ENCODE measurements at regions not wholly inside any gene's neighbourhood (a gene's known extent, or its start where the extent isn't known, plus 50 kb on each side); places are given as distances from the start of the nearest gene placed in this dataset.

DNA sequence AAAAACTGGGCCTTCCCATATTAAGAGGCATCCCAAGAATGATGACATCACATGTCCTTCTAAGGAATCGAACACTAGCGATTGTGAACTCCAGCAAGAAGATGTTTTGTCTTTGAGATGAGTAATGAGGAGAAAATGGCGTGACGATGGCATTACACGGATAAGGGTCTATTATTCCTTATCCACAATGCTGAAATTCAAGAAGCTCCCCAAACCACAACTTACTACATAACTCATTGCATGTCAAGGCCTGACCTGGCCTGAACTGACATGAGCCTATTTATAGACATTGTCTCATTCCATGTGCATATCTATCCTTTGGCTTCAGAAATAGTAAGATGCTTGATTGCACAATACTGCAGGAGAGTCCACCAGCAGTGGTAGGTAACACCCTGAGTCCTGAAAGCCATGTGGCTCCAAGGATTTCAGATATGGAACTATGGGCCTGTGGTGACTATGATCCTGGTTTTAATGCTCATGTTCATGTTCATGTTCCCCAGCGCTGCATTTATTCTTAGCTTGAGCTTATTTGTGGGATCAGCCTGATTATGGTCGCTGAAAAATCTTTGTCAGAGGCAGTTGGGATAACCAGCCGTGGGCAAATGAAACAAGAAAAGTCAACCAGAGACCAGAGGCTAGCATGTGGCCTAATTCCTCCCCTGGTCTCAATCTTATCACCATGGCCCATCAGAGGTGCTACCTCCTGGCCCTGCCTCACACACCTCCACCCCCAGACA, 183.2 kb upstream of the JARID2 start:
- no peak for DNase-seq

DNA sequence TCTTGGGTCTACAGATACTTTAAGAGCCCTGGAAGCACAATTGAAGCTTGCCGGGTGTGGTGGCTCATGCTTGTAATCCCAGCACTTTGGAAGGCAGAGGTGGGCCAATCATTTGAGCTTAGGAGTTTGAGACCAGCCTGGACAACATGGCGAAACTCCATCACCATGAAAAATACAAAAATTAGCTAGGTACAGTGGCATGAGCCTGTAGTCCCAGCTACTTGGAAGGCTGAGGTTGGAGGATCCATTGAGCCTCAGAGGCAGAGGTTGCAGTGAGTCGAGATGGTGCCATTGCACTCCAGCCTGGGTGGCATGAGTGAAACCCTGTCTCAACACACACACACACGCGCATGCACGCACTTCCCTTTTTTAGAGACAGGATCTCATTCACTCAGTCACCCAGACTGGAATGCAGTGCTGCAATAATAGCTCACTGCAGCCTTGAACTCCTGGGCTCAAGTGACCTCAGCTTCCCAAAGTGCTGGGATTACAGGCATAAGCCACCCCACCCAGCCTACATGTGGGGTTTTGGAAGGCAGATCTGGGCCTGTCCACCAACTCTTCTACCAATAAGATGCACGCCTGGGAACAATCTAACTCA, 182.5 kb upstream of the JARID2 start:
- no peak for DNase-seq

DNA sequence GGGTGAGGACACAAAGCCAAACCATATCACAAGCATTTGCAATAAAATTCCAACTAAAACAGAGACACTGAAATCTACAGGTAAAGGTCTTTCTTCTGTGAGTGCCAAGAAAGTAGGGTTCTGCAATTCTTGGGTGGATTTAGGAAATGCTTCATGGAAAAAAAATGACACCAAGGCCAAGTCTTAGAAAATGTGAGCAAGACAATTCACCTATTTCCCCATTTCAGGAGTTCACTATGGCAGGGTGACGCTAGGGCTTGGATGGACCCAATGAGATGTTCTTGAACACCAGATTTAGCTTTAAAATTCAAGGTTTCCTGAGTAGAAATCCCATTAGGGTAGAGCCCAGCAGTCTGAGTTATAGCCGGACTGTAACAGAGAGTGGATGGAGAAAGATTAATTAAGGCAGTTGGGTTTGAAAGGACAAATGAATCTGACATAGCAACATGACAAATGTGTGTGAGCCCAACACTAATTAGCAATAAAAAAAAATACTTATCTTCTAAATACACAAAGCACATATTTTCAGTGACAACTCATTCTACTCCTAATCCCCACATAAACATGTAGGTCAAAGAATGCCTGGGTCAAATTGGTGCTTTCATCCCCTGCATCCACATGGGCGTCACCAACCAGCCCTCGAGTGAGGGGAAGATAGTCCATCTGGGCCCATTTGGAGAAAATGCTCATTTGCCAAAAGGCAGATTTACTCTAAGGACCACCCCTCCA, 180.4 kb upstream of the JARID2 start:
- DNase-seq = no peak

DNA sequence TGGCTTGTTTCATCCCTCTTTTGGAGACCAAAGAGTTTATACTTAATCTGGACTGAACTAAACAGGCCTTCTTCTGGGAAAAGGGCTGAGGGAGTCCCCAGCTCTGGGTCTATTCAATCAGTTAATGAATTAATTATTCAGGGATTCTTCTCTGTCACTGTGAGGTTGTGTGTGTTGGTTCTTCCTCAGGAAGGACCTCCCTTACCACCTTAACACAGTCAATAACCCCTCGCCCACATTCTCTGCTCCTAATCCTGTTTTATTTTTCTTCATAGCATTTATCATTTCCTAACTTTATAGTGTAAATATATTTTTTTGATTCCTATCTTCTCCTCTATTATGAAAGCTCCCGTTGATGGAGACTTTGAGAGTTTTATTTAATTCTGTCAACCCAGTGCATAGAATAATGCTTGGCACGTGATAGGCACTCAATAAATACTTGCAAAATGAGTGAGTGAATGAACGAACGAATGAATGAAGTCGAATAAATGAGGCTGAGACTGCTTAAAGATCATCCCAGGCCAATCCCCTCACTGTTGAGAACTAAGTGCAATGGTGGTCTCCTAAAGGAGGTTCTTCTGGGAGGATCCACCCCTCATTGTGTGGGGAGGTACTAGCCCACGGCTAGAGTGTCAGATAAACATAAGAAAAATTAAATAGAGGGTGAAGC, 179.6 kb upstream of the JARID2 start:
- no peak for DNase-seq

DNA sequence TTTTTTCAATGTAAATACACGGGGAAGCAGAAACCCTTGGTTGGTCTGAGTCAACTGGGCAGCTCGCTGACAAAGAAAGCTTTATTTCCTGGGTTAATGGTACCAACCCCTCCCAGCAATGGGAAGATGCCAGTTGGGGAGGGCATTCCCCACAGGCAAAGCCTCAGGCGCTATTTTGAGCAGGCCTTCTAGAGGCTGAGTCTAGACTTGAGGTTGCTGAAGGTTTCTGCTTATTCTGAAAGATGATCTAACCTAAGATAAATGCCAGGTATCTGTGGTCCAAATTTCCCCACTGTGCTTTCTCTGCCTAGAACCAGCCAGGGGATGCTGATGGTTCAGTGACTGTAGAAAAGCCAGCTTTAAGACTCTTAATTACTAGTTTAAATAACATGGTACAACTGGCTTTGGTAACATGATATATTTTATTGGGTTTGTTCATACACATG, 172.5 kb upstream of the JARID2 start:
- DNase-seq = peak; percentile 32

DNA sequence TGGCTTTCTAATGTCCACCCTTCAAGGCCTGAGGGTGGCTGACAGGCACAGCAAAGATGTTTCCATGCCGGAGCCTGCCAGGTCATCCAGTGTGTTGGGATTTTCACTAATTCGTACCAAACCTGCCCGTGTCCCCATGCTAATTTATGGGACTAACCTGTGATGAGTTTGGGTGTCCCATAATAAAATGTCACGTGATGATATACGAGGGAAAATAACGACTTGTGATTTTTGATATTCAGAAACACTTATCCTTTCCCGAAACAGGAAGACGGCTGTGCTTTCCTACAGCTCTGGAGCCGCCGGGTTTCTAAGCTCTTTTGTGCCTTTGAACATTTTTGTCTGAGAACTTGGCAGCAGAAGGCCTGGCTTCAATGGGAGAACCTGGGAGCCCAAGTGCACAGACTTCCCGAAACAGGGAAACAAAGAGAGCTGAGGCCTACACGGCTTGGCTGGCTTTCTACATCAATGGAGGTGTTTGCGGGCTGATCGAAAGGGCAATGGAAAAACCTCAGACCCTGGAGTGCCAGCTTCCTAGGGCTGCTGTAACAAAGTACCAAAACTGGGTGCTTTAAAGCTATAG, 171.9 kb upstream of the JARID2 start:
- DNase-seq = no peak

DNA sequence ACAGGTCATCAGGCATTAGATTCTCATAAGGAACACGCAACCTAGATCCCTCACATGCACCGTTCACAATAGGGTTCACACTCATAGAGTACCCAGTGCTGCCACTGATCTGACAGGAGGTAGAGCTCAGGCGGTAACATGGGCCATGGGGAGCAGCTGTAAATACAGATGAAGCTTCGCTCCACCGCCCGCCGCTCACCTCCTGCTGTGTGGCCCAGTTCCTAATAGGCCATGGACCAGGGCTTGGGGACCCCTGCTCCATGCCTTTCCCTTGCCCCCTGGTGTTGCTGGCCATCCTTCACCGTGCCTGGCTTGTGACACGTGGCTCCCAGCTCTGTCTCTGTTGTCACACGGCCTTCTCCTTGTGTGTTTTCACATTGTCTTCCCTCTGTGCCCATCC, 171.1 kb upstream of the JARID2 start:
- no peak for DNase-seq

DNA sequence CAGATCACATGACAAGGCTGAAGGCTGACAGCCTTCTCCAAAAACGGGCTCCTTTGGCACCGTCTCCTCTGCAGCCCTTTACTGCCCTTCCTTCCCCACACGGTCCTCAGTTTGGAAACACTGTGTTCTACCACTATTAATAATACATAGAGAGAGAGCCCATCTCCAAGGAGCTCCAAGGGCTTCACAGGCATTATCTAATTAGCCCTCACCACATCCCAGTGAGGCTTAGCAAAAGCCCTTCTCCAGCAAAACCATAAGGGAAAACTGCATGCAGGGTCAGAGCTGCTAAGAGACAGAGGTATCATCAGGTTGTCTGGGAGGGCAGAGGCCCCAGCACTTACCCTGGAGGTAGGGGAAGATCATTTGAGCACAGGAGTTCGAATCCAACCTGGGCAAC, 169.3 kb upstream of the JARID2 start:
- DNase-seq = no peak

DNA sequence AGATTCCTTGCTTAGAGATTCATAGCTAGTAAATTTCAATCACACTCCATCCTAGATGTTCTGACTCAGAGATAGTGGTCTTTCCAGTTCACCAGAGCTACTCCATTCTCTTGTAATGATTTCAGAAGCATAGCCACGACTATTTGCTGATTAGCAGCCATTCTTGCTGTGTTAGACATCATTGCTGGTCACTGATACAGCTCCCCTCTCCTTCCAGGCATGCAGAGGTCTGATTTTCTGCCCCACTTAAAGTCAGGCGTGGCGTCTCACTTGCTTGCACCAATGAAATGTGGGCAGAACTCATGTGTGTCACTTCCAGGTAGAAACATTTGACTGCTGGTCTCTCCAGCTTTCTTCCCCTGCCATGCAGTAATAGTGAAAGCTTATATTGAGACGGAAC, 168.9 kb upstream of the JARID2 start:
- DNase-seq = no peak

DNA sequence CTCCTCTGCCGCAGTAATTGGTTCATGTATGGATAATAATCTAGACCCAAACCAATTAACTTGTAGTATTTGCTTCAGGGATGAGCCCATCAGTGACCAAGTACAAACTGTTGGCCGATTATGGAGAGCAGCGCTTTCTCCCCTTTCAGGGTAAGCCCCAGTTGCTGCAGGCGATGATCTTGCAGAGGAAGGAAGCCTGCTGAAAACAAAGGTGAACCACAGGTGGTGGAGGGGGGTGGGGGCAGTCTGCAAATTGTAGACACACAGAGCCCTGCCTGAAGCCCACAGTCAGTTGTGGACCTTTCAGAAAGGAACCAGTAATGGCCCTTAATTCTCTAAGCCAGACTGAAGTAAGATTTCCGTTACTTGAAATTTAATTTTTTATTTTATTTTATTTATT, 167.9 kb upstream of the JARID2 start:
- peak; percentile 97 for DNase-seq

DNA sequence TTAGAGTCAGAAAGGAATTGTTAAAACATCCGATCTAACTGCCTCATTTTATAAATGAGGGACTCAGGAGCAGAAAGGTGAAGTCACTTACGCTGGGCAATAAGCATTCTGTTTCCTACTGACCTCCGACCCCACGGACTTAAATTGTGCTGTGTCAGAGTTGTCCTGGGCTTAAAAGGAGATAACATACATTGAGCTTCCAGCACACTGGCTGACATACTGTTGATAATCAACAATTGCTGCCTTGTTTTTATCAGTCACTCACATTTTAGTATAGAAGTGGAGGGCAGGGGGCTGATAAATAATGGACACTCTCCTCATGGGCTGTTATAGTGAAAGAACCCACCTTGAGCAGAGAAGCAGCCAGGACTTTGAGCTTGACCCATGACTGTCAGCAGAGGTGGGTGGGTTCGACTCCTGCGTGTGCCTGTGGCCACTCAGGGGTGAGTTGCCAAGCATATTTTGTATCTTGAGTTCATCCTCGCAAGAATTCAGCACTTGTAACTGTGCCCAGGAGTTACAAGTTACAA, 166.5 kb upstream of the JARID2 start:
- no peak for DNase-seq

DNA sequence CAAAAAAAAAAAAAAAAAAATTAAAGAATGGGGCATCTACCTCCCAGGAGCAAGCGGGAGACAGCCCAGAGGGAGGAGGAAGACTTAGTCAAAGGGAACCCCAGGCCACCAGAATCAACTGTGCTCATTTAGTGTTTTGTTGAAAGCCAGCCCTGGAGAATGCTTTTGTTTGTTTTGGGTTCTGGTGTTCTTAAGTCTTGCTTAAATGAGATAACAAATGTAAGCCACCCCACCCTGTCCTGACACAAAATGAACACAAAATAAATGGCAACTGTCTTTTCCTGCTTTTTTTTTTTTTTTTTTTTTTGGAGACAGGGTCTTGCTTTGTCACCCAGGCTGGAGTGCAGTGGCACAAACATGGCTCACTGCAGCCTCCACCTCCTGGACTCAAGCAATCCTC, 165.0 kb upstream of the JARID2 start:
- DNase-seq = no peak

DNA sequence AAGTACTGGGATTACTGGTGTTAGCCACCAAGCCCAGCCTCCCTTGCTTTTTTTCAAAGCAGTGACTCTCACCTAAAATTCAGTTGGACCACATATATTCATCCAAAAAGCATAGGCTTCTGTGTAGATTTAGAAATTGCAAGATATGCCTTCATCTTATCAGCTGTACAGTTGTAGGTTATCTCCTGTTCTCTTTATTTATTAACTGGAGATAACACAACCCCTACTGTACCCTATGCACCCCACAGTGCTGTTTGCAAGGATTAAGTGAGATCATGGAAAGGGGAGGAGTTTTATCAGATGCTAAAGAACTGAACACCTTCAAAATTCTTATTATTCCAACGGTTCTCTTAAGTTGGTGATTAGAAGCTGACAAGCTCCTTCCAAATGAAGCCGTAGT, 164.4 kb upstream of the JARID2 start:
- no peak for DNase-seq

DNA sequence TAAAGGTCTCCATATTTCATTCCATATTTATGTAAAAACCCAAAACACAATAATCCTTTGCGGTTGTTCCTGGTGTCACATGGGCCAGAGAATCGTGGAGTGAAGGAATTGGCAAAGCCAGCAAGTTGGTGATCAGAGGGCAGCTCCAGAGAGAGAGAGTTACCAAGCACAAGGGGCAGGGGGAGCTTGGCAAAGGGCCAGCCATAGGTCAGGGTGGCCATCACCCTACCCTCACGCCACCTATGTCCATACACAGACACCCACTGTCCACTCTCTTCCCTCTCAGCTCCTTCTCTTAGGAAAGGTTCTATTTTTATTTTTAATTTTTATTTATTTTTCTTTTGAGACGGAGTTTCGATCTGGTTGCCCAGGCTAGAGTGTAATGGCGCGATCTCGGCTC, 163.2 kb upstream of the JARID2 start:
- no peak for DNase-seq

DNA sequence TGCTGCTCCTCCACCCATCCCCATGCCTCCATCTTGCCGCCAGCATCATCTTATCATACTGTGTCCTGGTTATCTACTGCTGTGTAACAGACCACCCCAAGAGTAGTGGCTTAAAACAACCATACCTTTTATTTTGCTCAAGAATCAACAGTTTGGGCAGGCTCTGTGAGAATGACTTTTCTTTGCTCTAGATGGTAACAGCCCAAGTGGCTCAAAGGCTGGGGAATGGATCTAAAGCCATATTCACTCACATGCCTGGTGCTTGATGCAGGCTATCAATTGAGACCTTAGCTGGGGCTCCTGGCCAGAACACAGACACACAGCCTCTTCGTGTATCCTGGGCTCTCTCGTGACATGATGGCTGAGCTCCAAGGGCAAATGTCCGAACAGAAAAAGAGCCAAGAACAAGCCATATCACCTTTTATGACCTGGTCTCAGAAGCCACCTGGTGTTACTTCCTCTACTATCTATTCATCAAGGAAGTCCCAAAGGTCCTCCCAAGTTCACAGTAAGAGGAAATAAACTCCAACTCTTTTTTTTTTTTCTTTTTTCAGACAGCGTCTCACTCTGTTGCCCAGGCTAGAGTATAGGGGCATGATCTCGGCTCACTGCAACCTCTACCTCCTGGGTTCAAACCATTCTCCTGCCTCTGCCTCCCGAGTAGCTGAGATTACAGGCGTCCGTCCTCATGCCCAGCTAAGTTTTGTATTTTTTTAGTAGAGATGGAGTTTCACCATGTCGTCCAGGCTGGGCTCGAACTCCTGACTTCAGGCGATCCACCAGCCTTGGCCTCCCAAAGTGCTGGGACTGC, 159.3 kb upstream of the JARID2 start:
- DNase-seq = no peak

DNA sequence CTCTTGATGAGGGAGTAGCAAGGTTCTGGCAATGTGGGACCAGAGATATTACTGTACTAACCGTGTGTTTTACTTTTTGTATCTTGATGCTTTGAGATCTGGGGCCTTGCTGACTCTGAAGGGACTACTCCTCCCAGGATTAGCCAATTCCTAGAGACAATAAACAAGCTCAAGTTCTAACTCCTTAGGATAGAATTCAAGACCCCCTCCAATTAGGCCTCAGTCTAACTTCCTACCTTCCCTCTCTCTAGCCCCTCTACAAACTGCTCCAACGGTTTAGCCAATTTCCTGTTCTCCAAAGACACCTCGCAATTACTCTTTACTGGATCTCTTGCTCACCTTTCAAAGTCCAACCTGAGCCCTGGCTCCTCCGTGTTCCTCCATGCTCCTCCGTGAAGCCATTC, 158.7 kb upstream of the JARID2 start:
- no peak for DNase-seq

DNA sequence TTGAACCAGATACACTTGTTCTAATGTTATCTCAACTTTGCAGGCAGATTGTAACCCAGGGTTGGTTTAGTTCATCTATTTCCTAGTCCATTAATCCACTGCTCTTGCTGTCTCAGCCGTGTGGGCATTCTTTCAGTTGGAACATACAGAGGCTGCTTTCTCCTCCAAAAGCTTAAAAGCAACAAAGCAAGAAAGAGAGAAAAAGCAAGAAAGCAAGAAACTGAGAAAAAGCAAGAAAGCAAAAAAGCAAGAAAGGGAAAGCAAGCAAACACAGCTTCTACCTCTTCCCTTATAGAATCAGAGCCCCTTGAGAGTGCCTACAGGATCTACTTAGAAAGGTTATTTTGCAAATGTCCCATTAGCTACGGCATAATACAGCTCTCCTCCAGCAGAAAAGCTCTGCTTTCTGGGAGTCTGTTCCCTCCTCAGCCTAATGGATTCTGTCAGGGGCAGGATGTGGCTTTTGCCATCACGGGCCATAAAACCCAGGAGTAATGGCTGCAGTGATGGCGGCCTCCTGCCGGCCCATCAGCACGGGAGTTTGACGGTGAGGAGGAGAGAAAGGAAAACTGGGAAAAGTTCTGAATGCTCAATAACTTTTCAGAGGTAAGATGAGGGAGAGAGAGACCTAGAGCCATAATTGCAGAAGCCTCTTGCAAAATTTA, 156.8 kb upstream of the JARID2 start:
- DNase-seq = no peak

DNA sequence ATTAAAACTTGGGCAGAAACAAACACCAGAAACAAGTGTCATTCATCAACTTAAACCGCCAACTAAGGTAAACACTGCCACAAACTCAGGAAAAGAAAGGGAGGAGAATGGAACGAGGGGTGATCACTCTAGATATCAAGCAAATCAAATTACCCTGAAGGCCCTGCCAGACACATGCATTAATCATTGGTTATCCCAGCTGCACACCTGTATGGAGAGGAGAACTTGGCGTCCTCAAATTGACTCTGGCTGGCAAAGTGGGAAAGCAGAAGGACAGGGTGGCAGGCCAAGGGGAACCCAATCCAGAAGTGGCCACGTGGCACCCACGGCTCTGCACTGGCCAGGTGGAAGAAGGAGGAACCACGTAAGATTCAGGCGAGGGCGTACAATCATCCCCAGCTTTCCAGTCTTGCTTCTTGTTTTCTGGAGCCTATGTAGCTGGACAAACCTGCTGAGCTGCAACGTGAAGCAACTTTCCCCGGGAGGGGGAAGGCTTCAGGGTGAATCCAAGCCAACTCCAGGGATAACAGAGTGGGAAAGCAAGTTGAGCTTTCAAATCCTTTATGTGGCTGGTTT, 156.2 kb upstream of the JARID2 start:
- peak; percentile 38 for DNase-seq

DNA sequence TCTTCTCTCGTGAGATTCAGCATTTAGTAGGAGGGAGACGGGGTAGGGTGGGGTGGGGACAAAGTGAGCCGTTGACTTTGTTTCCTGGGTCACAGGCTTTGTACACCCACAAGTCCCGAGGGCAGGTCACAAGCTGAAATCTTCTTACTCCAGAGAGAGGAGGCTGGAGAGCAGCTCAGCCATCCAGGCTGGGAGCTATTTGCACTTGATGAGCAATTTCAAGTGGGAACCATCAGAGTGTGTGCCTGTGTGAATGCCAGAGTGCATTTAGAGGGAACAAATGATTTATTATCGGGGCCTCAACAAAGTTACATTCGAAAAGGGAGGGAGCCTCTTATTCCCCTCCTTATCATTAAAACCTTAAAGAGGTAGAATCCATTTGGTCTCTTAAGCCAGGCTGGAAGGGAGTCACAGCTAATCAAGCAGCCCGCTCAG, 155.7 kb upstream of the JARID2 start:
- no peak for DNase-seq

DNA sequence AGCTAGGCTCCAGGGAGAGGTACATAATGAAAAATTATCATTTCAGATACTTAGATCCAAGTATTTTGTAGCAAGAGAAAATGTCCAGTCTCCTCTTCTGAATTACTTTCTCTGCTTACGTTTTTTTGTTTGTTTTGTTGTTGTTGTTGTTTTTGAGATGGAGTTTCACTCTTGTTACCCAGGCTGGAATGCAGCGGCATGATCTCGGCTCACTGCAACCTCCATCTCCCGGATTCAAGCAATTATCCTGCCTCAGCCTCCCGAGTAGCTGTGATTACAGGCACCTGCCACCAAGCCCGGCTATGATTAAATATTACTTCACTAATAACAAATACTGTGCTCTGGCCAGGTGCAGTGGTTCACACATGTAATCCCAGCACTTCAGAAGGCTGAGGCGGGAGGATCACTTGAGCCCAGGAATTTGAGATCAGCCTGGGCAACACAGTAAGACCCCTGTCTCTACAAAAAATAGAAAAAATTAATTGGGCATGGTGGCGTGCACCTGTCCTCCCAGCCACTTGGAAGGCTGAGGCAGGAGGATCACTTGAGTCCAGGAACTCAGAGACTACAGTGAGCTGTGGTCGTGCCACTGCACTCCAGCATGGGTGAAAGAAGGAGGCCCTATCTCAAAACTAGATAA, 155.0 kb upstream of the JARID2 start:
- DNase-seq = peak; percentile 13
